Lower leg skin (tissue), 3 donors: ENCODE measurements at regions not wholly inside any gene's neighbourhood (a gene's known extent, or its start where the extent isn't known, plus 50 kb on each side); places are given as distances from the start of the nearest gene placed in this dataset.

ENCODE experiments used
- CTCF ChIP-seq, 3 donors: fragments of 450-650 bp; IDR thresholded peaks; one replicate each; pipeline ENCODE4 v1.5.1; 2016; ENCODE audit warnings: antibody characterized with exemption in 3 of 3, mild to moderate bottlenecking in 3 of 3, moderate library complexity in 2 of 3
- POLR2A ChIP-seq, 2 donors: fragments of 450-650 bp; IDR thresholded peaks; one replicate each; pipeline ENCODE4 v1.6.1; 2016 to 2017; ENCODE audit warnings: antibody characterized with exemption in 2 of 2, mild to moderate bottlenecking in 1 of 2, moderate library complexity in 1 of 2

- TF ChIP-seq POLR2A (IDR thresholded peaks at IDR 0.05) = no peak
- no peak for TF ChIP-seq CTCF (IDR thresholded peaks at IDR 0.05)
These were observed 601.2 kb downstream of the DHX35 start for GRCh38 chr20:39563349-39563748.
